MM.1S (cell line): ENCODE measurements at regions not wholly inside any gene's neighbourhood (a gene's known extent, or its start where the extent isn't known, plus 50 kb on each side); places are given as distances from the start of the nearest gene placed in this dataset.

Source experiments
- DNase-seq: peaks from one replicate; pipeline ENCODE4 v3.0.0-alpha.2; 2015
- H2AFZ ChIP-seq: fragments of 300-600 bp; sonication (generic); 2 replicates; pipeline ENCODE4 v1.6.0; 2016; ENCODE audit warnings: antibody characterized with exemption, low read length
- H3F3A ChIP-seq: fragments of 300-600 bp; sonication (generic); 2 replicates; pipeline ENCODE4 v1.6.1; 2016; ENCODE audit warnings: mild to moderate bottlenecking, antibody characterized with exemption, low read length, moderate library complexity, mixed read lengths; ENCODE audit not compliant: insufficient read depth
- H3K27ac ChIP-seq: fragments of 300-600 bp; sonication (generic); 2 replicates; pipeline ENCODE4 v1.5.1; 2016; ENCODE audit warnings: mild to moderate bottlenecking, low read length
- H3K27me3 ChIP-seq: fragments of 300-600 bp; sonication (generic); replicated peaks from 2 replicates; pipeline ENCODE4 v1.6.0; 2016; ENCODE audit warnings: low read length; ENCODE audit not compliant: insufficient read depth
- H3K36me3 ChIP-seq: fragments of 300-600 bp; sonication (generic); replicated peaks from 2 replicates; pipeline ENCODE4 v1.6.1; 2016; ENCODE audit warnings: mild to moderate bottlenecking, low read length, mixed read lengths; ENCODE audit not compliant: insufficient read depth
- H3K4me1 ChIP-seq: fragments of 300-600 bp; sonication (generic); 2 replicates; pipeline ENCODE4 v1.6.1; 2016; ENCODE audit warnings: low read length, mixed read lengths
- H3K4me2 ChIP-seq: fragments of 300-600 bp; sonication (generic); 2 replicates; pipeline ENCODE4 v1.6.0; 2016; ENCODE audit warnings: low read depth, low read length
- H3K4me3 ChIP-seq: fragments of 300-600 bp; sonication (generic); 2 replicates; pipeline ENCODE4 v1.5.1; 2016; ENCODE audit warnings: low read length, mixed read lengths
- H3K79me2 ChIP-seq: fragments of 300-600 bp; sonication (generic); 2 replicates; pipeline ENCODE4 v1.6.1; 2016; ENCODE audit warnings: mixed run types, low read length, mixed read lengths
- H3K9ac ChIP-seq: fragments of 300-600 bp; sonication (generic); 2 replicates; pipeline ENCODE4 v1.6.1; 2016; ENCODE audit warnings: low read length, mixed read lengths
- H3K9me2 ChIP-seq: fragments of 300-600 bp; sonication (generic); replicated peaks from 2 replicates; pipeline ENCODE4 v1.6.1; 2016; ENCODE audit warnings: mild to moderate bottlenecking, low read length, mixed read lengths; ENCODE audit not compliant: insufficient read depth
- H3K9me3 ChIP-seq: fragments of 300-600 bp; sonication (generic); replicated peaks from 2 replicates; pipeline ENCODE4 v1.6.1; 2016; ENCODE audit warnings: mild to moderate bottlenecking, low read length, mixed read lengths; ENCODE audit not compliant: insufficient read depth
- H4K20me1 ChIP-seq: fragments of 300-600 bp; sonication (generic); 2 replicates; pipeline ENCODE4 v1.6.1; 2016; ENCODE audit warnings: mild to moderate bottlenecking, low read length, moderate library complexity, mixed read lengths; ENCODE audit not compliant: insufficient read depth
- EZH2 ChIP-seq: fragments of 300-600 bp; sonication (generic); optimal IDR thresholded peaks from 2 replicates; pipeline ENCODE3; 2017; ENCODE audit warnings: low read depth, mild to moderate bottlenecking, antibody characterized with exemption, low read length, mixed read lengths
- EZH2phosphoT487 ChIP-seq: fragments of 300-600 bp; sonication (generic); IDR thresholded peaks from 2 replicates; pipeline ENCODE4 v1.6.1; 2018; ENCODE audit warnings: antibody characterized with exemption, low read length
- TF ChIP-seq, protein P1 (sequence below): fragments of 300-600 bp; sonication (generic); IDR thresholded peaks from 2 replicates; pipeline ENCODE4 v1.5.1; 2016; ENCODE audit warnings: antibody characterized with exemption, low read length, mixed read lengths

DNA sequence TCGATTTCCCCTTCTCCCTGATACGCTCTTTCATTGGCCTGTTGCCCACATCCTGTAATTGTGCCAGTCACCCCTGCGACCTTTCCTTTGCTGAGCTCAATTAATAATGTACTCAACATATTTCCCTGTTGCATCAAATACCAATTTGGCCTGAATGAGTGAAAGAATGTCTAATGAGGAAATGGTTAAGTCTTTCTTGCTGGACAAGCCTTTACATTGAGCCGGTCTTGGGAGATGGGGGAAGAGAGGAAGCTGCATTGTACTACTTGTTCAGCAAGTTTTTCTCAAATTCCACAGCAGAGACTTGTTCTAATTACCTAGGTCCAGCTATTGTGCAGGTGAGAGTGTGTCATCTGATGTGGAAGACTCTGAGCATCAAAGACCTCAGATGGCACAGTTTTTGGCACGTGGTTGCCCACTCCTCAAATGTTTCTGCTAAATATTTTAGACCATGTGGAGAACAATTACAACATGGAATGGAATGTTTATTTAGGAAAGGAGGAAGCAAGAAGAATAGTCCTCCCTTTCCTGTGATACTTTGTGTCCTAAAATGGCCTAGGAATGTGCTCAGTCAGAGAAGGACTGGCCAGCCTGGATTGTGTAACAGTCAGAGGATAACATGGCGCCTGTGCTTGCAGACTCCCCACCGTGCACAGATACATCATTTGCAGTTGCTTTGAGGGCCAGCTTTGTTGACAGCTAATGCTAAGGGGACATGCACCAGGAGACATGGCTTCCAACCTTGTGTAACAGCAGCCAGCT, 129.5 kb upstream of the E2F8 start:
- DNase-seq = no peak
- Histone ChIP-seq H3K27me3 (no peaks in the 10 kb centered on the region), H3K4me3 (no peak overlapping the region), H3K9ac (no peak overlapping the region), H2AFZ (no peak overlapping the region), H3K4me2 (no peak overlapping the region), H3K9me2 (no peaks in the 10 kb centered on the region), H4K20me1 (no peaks in the 10 kb centered on the region), H3K79me2 (peaks cover 89% of the 10 kb centered on the region), H3K27ac (no peak overlapping the region), H3K4me1 (peaks cover 21% of the 10 kb centered on the region), H3K36me3 (no peaks in the 10 kb centered on the region), H3F3A (no peaks in the 10 kb centered on the region), H3K9me3 (no peaks in the 10 kb centered on the region)
- TF ChIP-seq, protein P1, sequence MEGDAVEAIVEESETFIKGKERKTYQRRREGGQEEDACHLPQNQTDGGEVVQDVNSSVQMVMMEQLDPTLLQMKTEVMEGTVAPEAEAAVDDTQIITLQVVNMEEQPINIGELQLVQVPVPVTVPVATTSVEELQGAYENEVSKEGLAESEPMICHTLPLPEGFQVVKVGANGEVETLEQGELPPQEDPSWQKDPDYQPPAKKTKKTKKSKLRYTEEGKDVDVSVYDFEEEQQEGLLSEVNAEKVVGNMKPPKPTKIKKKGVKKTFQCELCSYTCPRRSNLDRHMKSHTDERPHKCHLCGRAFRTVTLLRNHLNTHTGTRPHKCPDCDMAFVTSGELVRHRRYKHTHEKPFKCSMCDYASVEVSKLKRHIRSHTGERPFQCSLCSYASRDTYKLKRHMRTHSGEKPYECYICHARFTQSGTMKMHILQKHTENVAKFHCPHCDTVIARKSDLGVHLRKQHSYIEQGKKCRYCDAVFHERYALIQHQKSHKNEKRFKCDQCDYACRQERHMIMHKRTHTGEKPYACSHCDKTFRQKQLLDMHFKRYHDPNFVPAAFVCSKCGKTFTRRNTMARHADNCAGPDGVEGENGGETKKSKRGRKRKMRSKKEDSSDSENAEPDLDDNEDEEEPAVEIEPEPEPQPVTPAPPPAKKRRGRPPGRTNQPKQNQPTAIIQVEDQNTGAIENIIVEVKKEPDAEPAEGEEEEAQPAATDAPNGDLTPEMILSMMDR = no peak
- TF ChIP-seq EZH2 (no peak), EZH2phosphoT487 (no peak)

DNA sequence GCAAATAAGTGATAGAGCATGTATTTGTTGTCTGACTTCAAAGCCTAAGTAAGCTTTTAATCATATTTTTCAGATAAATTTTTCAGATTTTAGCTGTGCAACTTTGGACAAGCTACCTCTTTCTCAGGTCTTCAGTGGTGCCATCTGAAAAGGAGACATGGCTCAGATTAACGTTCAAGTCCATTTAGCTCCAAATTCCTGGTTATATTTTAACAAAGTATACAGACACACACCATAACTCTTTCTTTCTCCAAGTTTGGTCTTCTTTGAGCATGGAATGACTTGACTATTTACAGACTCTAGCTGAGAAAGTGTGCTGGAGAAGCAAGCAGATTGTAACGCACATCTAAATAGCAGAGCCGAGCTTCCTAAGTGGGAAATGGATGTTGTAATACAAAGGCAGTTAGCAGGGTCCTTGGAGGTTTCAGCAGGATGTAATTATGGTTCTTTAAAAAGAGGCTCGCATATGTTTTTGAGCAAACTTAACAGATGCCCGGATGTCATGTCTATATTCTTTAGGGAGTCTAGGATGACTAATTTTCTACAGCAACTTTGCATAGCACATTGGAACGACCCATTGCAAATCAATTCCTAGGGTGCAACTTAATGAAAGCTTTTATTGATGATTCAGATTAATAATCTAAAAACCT, 128.1 kb upstream of the E2F8 start:
- Histone ChIP-seq H3K9ac (no peak overlapping the region), H3F3A (no peaks in the 10 kb centered on the region), H3K36me3 (no peaks in the 10 kb centered on the region), H3K9me2 (no peaks in the 10 kb centered on the region), H3K4me3 (no peak overlapping the region), H3K79me2 (peaks cover 87% of the 10 kb centered on the region), H3K27me3 (no peaks in the 10 kb centered on the region), H3K4me1 (peaks cover 15% of the 10 kb centered on the region; the same call in 1 of the 2 replicates), H3K27ac (no peak overlapping the region), H3K4me2 (no peak overlapping the region), H3K9me3 (no peaks in the 10 kb centered on the region), H2AFZ (no peak overlapping the region), H4K20me1 (no peaks in the 10 kb centered on the region)
- TF ChIP-seq EZH2 = no peak
- TF ChIP-seq, protein P1 = no peak
- no peak for TF ChIP-seq EZH2phosphoT487
- DNase-seq = no peak

DNA sequence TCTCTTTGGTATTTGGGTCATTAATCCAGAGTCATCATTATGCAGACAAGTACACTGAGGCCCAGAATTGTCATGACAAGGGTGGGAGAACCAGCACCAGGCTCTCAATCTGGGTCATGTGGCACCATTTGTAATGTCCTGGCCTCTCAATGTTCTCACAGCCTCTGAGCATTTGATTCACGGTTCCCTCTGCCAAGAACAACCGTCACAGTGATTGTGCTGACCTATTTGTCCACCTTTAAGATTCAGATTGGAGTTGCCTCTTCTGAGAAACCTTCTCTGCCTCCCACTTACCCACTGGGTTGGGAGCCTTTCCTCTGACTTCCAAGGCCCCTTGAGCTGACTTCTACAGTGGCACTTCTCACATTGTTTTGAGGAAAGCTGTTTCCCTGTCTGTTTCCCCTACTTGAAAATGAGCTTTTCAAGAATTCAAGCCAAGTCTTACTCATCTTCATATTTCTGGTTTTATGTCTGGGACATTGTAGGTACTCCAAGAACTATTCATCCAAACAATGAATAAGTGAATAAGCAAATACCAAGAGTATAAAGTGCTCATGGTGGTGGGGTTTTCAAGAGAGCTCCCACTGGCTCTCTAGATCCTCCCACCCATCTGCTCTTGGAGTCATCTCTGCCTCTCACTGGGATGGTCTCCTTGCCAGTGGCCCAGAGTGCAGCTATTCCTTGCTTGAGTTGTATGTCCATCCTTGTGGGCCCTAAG, 126.4 kb upstream of the E2F8 start:
- no peak for DNase-seq
- Histone ChIP-seq H4K20me1 (no peaks in the 10 kb centered on the region), H3K4me2 (no peak overlapping the region), H3K9ac (no peak overlapping the region), H3K4me3 (no peak overlapping the region), H3K36me3 (no peaks in the 10 kb centered on the region), H3K79me2 (peaks cover 78% of the 10 kb centered on the region), H2AFZ (no peak overlapping the region), H3K4me1 (peaks cover 15% of the 10 kb centered on the region; the same call in 1 of the 2 replicates), H3K9me3 (no peaks in the 10 kb centered on the region), H3F3A (no peaks in the 10 kb centered on the region), H3K27me3 (no peaks in the 10 kb centered on the region), H3K9me2 (no peaks in the 10 kb centered on the region), H3K27ac (no peak overlapping the region)
- TF ChIP-seq, protein P1 = no peak
- TF ChIP-seq EZH2 = no peak
- no peak for TF ChIP-seq EZH2phosphoT487
